HG02840 (cell line): ENCODE measurements at regions not wholly inside any gene's neighbourhood (a gene's known extent, or its start where the extent isn't known, plus 50 kb on each side); places are given as distances from the start of the nearest gene placed in this dataset.

Experiments used
- ATAC-seq: cut with Tn5 transposase; IDR thresholded peaks from one replicate; pipeline ENCODE4 v1.9.1; 2021; ENCODE audit warnings: mild to moderate bottlenecking, moderate library complexity, moderate number of reproducible peaks; ENCODE audit not compliant: unreplicated experiment, low FRiP score

GRCh38 chr6:105800871-105801270, 285.3 kb upstream of the PRDM1 start:
- no peak for ATAC-seq

- ATAC-seq, result no peak
Observed at GRCh38 chr6:105800398-105800797, 285.7 kb upstream of the PRDM1 start.

- no peak for ATAC-seq
Observed at GRCh38 chr6:105799056-105799455, 287.1 kb upstream of the PRDM1 start.

GRCh38 chr6:105797983-105798453, 288.1 kb upstream of the PRDM1 start:
- ATAC-seq, result no peak

GRCh38 chr6:105797286-105797979, 288.7 kb upstream of the PRDM1 start:
- no peak for ATAC-seq

GRCh38 chr6:105795913-105796517, 290.1 kb upstream of the PRDM1 start:
- no peak for ATAC-seq

- ATAC-seq, result no peak
Observed at GRCh38 chr6:105795366-105795765, 290.8 kb upstream of the PRDM1 start.

- no peak for ATAC-seq
Observed at GRCh38 chr6:105794870-105795269, 291.3 kb upstream of the PRDM1 start.

- no peak for ATAC-seq
Observed at GRCh38 chr6:105794239-105794638, 291.9 kb upstream of the PRDM1 start.

- no peak for ATAC-seq
Observed at GRCh38 chr6:105793130-105793529, 293.0 kb upstream of the PRDM1 start.

- no peak for ATAC-seq
Observed at GRCh38 chr6:105791583-105792318, 294.4 kb upstream of the PRDM1 start.

- ATAC-seq, result no peak
Observed at GRCh38 chr6:105791179-105791578, 295.0 kb upstream of the PRDM1 start.

- no peak for ATAC-seq
Observed at GRCh38 chr6:105790635-105791034, 295.5 kb upstream of the PRDM1 start.

- no peak for ATAC-seq
Observed at GRCh38 chr6:105789935-105790334, 296.2 kb upstream of the PRDM1 start.

GRCh38 chr6:105787747-105788146, 298.4 kb upstream of the PRDM1 start:
- no peak for ATAC-seq

GRCh38 chr6:105786890-105787655, 299.1 kb upstream of the PRDM1 start:
- ATAC-seq, result no peak

- ATAC-seq, result no peak
Observed at GRCh38 chr6:105786449-105786848, 299.7 kb upstream of the PRDM1 start.

GRCh38 chr6:105785066-105785811, 300.9 kb upstream of the PRDM1 start:
- no peak for ATAC-seq

GRCh38 chr6:105784179-105784578, 302.0 kb upstream of the PRDM1 start:
- no peak for ATAC-seq

GRCh38 chr6:105783333-105783935, 302.7 kb upstream of the PRDM1 start:
- no peak for ATAC-seq
